GM21390 (cell line): ENCODE measurements at regions not wholly inside any gene's neighbourhood (a gene's known extent, or its start where the extent isn't known, plus 50 kb on each side); places are given as distances from the start of the nearest gene placed in this dataset.
"Not testable (repeated sequence)": the region's sequence is repeated elsewhere in the genome, so short reads cannot be mapped to it uniquely, and the experiment has no call there.

ENCODE experiments used
- ATAC-seq: cut with Tn5 transposase; IDR thresholded peaks from one replicate; pipeline ENCODE4 v1.9.1; 2021; ENCODE audit not compliant: unreplicated experiment

DNA sequence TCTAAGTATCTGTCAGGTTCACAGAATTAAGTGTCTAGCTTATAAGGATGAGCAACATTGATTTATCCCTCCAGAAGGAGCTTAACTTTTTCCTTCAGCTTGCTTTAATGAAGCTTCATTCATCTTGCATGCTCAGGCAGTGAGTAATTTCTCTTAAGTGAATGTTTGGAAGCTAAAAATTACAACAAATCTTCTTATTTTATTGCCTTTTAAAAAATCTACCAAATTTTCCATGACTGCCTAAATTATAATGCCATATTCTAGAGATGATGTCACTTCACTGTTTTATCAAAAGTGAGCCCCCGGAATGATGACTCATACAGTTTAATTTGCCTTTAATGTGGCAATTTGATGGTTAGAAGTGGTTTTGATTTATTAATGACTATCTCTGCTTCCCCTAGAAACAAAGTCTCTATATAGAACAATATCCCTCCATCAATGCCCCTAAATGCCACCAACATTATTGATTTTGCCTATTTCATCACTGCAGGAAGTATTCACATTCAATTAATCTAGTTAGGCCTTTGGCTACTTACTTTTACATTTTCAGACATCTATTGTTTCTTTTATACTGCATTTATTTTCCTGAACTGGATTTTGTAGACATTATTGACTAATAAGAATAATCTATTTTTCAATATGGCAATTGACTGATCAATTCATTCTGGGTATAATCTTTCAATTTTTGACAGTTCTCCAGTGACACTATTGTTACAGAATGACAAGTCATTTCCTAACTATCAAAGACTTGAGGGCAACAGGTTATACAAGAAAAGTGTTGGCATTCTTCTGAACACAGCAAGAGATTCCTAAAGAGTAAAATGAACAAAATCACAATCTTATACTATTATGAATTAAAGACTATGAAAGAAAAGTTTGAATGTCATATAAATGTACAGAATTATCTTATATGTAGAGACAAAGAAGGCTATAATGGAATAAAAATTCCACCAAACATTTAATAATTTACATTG is 139.3 kb upstream of the ODAD2 start:
- no peak for ATAC-seq

DNA sequence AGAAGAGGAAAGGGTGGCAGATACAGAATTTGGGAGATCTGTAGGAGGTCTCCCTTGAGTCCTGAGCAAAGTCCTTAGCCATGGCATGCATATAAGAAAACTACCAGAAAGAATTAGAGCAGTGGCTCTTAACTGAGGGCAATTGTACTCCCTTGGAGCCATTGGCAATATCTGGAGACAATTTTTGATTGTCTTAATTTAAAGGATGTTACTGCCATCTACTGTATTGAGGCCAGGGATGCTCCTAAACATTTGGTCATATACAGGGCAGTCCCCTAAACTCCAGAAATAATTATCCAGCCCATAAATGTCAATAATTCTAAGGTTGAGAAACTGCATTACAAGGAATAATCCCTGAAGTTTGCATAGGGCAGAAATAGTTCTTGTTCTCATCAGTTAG is 136.4 kb upstream of the ODAD2 start:
- no peak for ATAC-seq

DNA sequence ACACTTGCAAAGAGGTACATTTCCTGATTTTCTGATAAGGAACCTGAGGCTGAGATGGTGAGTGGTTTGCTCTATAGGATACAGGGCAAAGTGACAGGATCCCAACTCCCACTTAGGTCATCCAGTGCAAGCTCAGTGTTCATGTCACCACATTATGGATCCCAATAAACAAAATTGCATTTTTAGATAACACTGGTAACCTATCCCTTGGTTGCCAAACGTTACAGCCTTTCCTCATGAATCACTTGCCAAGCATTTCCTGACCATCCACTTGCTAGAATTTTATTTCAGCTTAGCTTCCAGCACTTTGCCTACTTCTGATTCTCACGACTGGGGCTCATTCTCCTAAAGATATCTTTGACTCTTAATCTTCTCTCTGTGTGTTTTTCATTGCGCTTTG is 131.4 kb upstream of the ODAD2 start:
- ATAC-seq = no peak

DNA sequence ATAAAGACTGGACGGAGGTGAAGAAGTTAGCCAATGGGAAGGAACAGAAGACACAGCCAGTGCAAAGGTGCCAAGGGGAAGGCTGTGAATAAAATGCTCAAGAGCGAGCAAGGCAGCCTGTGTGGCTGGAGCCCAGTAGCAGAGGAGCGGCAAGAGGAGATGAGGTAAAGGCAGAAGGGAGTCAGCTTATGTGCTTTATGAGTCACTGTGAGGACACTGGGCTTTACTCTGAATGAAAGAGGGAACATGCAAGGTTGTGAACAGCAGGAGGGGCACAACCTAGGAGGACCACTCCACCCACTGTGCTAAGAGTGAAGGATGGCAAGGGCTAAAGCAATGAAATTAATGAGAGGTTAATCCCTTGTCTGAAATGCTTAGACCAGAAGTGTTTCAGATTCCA is 129.0 kb upstream of the ODAD2 start:
- ATAC-seq = no peak

DNA sequence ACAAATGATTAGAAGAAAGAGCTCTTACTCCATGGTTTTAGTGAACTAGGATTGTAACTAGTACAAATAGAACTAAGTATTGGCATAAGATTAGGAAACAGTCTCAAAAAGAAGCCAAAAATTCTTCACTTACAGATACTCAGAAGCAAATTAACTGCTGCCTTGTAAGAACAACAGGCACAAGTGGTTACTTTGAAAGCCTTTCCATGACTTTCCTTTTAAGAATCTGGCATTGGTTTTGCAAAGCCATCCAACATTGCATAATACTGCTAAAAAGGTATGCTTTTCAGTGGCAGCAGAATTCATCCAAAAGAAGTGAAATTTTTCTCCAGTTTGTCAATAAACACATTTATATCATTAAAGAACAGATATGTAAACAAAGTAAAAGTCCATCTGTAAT is 126.8 kb upstream of the ODAD2 start:
- ATAC-seq = no peak

DNA sequence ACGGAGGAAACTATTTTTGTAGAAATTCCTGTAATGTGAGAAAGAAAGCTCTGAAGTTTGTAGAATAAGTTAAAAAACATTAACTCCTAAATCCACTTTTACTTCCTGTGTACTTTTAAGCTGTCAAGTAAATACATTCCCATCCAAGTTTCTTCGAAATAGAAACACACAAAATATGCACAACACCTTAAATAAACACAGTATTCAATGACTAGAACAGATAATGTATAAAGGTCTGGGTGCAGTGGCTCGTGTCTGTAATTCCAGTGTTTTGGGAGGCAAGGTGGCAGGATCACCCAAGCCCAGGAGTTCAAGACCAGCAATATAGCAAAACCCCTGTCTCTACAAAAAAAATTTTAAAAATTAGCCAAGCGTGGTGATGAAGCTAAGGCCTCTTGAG is 121.9 kb upstream of the ODAD2 start:
- no peak for ATAC-seq

DNA sequence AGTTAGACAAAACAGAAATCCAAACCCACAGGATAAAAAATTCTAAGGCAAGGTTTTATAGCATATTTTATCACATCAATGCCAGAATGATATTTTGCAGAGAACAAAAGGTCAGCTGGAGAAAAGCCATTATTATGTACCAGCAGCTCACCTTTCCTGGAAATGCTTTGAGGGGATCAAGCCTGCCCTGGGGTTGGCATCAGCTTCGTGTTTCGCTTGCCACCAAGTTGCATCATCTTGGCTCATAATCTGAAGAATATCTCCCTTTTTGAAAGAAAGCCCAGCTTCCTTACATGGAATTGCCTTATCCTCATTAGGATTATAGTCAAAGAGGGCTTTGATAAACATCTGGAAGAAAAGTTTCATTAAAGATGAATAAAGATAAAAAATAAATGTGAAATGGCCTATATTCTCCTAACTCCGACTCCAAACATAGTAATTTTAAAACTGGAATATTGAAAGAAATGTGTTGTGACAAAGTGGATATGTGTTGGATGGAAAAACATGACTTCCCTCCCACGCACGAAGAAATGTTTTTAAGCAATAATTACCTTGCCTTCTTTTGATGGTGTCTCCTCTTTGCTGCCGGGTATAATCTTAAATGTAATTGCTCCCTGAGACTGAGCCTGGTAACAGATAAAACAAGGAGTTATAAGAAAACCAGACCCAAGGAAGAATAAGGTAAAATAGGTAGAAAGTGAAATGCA is 121.3 kb upstream of the ODAD2 start:
- no peak for ATAC-seq

DNA sequence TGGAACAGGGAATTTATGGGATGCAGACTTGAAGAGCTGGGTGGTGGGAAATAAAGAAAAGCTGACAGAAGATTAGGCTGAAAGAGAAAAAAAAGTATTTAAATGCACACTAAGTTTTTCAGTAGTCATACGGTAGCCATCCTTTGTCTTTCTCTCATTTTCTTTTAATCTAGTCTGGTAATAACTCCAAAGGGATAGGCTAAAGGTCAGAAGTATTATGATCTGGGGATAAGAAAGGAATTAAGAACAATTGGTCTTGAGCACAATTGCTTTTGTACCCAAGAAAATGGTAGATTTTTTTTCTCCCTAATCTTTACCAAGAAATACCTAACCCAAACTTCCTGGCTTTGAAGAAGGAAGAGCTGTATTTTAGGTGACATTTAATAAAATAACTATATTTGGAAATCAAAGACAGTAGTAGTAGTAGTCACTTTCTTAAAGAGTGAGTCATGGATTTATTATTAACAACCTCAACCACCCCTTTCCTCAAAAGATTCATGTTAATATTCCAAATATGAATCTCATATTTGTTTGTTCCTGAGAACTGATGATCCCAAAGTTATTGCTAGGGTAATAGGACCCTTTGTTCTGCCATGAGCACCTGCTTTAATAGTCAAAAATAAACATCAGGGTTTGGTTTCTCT is 120.2 kb upstream of the ODAD2 start:
- no peak for ATAC-seq

DNA sequence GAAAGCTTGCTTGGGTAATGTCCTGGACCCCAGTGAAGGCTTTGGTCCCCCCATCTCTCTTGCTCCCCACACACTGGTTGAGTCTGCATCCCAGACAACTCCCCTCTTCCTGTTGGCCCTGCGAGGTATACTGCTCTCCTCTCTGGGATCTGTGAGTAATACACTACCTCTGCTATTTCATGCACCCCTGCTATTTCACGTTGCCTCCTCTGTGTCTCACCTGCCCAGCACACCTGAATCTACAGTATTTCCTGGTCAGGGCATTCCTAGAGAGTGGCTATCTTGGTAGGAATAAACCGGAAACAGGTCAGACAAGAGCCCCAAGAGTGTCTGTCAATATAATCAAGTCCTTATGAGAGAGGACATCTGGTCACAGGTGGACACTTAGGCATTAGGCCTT is 114.3 kb upstream of the ODAD2 start:
- no peak for ATAC-seq

DNA sequence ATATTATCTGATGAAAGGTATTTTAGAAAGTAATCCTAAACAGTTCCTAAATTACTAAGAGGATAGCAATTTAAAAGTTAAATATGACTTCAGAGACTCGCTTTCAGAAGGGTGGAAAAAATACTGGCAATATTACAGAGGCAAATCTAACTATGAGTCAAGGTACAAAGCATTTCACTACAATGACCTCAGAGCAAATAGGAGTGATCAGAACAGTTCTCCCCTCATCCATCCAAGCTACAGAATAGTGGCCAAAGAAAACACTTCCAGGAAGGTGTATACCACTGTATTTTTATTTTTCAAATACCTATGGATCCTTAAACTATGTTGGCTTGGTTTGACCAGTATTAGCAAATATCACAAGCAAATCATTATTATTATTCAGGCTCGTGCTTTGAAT is 112.8 kb upstream of the ODAD2 start:
- ATAC-seq = no peak

DNA sequence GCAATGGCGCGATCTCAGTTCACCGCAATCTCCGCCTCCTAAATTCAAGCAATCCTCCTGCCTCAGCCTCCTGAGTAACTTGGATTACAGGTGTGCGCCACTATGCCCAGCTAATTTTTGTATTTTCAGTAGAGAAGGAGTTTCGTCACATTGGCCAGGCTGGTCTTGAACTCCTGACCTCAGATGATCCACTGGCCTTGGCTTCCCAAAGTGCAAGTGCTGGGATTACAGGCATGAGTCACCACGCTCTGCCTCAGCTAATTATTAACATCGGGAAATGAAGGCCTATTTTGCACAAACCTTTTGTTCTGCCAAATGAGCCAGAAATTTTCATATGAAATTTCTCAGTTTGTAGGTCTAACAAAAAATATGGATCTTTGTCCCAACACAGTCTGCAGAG is 106.7 kb upstream of the ODAD2 start:
- no peak for ATAC-seq

DNA sequence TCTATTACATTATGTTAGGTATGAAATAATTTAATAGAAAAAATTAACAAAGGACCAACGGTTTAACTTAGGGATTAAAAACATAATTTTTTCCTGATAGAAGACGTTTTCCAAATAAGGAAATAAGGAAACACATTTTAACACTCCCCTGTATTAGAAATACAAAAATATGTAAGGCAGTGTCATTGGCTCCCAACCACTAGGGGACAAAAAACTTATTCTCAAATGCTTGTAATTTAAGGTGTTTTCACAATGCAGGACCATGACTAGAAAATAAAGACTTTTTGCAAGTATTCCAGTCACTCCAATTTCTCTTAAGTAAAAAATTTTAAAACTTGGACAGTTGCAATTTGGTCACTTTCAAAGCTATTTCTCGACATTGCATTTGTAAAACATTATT is 98.8 kb upstream of the ODAD2 start:
- ATAC-seq = no peak

DNA sequence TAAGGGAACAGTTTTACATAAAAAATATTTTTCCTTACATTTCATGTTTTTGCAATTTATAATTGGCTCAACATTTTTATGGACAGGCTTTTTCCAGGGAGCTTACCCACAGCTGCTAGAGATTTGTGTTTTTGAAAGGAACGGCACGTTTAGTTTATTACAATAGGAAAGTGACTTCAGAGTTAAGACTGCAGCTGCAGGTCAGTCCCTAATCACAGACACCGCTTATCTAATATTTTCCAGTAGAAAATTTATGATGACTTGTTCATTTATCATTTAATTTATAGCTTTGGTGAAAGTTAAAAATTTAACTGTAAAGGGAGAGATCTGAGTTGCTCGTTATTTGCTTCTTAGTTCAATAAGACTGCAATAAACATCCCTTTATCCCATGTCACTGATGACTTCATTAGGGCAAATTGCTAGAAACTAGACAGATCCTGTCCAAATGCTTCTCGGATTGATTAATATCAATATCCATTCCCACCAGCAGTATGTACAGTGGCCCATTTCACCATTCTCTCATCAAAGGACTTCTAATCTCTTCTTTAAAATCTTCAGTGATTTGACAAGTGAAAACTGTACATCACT is 97.0 kb upstream of the ODAD2 start:
- no peak for ATAC-seq

DNA sequence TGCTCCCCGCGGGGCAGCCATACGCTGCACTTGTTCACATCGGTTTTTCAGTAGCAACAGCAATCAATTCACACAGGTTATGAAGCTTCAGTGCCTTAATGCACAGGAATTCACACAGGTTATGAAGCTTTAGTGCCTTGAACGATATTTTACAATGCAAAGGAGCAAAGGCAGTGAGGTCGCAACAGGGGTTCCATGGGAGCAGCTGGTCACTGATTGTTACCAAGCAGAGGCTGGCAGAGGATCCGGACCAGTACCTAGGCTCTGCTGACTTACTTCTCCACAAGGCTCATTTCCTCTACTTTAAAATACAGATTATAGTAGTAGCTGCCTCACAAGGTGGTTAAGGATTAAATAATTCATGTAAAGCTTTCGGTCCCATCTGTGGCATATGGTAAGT is 95.2 kb upstream of the ODAD2 start:
- no peak for ATAC-seq

DNA sequence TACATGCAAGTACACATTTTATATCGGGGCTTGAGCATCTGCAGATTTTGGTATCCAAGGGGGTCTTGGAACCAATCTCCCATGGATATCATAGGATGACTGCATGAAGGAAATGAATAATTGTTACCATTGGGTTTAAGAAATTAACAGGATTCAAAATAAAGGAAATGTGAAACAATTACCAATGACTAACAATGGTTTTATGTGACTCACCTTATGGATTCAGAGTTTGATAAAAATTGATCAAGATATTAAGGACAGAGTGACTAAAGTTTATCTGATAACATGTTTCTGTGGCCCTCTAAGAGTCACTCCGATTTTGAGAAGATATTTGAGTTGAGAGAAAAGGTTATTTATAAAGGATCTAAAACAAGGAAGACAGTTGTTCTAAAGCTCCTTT is 93.0 kb upstream of the ODAD2 start:
- ATAC-seq = no peak

DNA sequence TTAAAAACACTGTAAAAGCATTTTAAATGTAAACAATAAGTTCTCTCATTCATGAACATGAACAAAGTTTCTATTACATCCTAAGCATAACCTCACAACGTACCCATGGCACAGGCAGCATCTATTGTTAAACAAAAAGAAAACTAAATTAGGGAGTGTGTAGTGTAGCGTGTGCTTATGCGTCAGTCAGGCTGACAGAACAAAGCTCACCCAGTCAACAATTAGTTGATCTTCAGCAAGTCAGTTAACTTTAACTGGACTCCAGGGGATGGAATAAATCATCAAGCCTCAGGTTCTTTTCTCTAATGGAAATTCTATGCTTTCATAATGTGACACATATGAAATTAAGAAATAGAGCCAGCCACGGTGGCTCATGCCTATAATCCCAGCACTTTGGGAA is 91.6 kb upstream of the ODAD2 start:
- ATAC-seq = no peak

DNA sequence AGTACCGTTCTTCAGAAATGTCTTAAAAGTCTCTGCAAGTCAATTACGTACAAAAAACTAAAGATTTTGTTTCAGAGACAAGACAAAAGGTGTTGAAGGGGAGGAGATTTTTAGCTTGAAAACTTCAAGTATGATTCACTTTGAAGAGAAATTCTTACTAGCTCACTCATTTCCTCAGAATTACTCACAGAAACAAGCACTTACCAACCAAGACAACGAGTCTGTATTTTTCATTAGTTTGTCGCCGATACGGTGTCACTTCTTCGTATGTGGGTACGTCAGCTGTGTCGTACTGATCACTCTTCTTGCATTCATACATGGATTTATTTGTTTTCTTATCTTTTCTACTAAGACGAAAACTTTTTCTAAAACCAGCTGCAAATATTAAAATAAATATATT is 90.6 kb upstream of the ODAD2 start:
- ATAC-seq = no peak

DNA sequence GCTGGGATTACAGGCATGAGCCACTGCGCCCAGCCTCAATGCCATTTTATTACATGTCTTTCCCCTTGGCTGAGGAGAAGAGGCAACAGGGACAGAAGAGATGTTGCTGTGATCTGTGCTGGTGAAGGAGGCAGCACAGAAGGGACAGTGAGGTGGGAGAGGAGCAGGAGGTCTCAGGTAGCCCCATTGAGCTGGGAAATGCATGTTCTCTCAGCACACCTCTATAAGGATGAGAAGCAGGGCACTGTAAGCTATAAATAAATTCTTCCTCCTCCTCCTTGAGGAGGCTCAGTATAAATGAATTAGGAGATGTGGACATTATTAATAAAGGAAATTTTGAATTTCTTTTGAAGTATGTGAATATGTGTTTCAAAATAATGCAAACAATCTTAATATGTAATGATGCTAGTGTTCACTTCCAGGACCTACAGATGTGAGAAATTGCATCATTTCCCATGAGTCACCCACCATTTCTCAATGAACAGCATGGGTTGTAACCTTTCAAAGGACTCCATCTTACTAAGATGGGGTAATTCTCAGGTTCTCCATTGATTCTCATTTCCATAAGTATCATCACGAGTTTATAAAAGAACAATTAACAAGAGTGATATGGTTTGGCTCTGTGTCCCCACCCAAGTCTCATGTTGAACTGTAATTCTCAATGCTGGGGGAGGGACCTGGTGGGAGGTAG is 88.9 kb upstream of the ODAD2 start:
- ATAC-seq = no peak

DNA sequence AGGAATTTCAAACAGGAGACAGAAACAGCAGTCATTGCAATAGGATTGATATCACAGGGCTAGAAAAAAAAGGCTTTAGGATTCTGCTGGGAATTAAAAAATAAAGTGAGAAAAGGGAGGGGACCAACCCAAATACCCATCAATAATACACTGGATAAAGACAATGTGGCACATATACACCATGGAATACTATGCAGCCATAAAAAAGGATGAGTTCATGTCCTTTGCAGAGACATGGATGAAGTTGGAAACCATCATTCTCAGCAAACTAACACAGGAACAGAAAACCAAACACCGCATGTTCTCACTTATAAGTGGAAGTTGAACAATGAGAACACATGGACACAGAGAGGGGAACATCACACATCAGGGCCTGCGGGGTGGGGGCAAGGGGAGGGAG is 86.9 kb upstream of the ODAD2 start:
- ATAC-seq = not testable (repeated sequence)

DNA sequence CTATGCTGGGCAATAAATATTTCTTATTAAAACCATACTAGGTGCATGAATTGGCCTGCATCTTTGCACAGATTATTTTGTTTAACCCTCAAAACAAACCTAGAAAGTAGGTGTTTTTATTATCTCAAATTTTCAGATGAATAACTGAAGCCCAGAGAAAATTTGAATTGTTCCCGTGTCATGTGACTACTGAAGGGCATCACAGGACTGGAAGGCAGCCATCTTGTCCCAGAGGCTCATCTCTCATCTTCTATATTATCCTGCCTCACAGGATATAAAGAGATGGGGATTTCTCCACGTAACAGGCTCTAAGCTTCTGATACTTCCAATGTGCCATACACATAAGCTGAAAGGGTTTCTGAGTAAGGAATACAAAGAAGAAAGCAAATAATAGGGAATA is 84.0 kb upstream of the ODAD2 start:
- no peak for ATAC-seq

DNA sequence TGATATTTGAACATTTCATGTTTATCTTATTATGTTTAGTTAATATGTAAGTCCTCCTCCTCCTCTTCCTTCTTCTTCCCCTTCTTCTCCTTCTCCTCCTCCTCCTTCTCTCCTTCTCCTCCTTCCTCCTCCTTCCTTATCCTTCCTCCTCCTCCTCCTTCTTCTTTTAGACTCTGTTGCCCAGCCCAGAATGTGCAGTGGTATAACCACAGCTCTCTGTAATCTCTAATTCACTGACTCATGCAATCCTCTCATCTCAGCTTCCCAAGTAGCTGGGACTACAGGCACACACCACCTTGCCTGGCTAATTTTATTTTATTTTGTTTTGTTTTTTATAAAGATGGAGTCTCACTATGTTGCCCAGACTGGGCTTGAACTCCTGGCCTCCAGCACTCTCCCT is 83.4 kb upstream of the ODAD2 start:
- ATAC-seq = no peak
